ENCODE measurements at regions not wholly inside any gene's neighbourhood (a gene's known extent, or its start where the extent isn't known, plus 50 kb on each side); places are given as distances from the start of the nearest gene placed in this dataset.
"Not testable (repeated sequence)": the region's sequence is repeated elsewhere in the genome, so short reads cannot be mapped to it uniquely, and the experiment has no call there.

DNA sequence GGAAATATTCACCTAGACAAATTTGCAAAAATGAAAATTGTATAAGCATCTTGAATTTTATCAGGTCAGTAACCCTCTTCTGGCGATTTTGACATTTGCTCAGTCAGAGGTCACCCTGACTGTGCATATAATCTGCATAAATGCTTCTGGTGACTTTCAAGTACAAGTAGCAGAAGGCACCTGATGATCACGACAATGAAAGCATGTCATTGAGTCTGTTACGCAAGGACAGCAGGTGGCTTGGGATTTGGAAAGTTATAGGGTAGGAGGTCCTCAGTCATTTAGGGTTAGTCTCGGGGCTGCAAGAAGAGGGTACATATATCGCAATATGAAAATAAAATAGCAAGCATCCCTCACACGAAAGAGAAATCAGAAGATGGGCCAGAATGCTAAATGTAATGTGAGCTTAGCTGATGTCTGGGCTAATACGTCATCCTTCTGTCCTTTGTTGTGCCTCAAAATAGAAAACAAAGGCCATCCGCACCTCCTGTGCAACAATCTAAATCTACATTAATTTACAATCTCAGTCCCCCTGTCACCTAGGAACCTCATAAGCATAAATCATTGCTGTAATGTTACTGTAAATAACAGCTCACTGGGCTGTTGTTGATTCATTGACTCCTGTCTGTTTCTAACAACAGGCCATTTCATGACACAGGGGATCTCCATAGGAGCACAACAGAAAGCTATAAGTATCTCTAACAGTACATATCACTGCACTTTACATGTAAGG, 155.2 kb upstream of the RSPO3 start:
- H3K4me1 ChIP-seq: peaks cover 0 to 4% (median 0%) of the 10 kb centered on the region in 4 donors
- H3K27me3 ChIP-seq: no peaks in the 10 kb centered on the region
- H3K4me3 ChIP-seq: no peak overlapping the region
- H3K9me3 ChIP-seq: no peaks in the 10 kb centered on the region
- DNase-seq (ENCODE audit: low spot score in 2 of 2): no peak
- 80 to 81% methylated on average over 8 of the region's 8 CpGs for WGBS, 2 donors
- no peaks in the 10 kb centered on the region for H3K36me3 ChIP-seq
- TF ChIP-seq EP300 (IDR thresholded peaks at IDR 0.05) (no peak), POLR2A (IDR thresholded peaks at IDR 0.05) (no peak)
- TF ChIP-seq, protein P1, sequence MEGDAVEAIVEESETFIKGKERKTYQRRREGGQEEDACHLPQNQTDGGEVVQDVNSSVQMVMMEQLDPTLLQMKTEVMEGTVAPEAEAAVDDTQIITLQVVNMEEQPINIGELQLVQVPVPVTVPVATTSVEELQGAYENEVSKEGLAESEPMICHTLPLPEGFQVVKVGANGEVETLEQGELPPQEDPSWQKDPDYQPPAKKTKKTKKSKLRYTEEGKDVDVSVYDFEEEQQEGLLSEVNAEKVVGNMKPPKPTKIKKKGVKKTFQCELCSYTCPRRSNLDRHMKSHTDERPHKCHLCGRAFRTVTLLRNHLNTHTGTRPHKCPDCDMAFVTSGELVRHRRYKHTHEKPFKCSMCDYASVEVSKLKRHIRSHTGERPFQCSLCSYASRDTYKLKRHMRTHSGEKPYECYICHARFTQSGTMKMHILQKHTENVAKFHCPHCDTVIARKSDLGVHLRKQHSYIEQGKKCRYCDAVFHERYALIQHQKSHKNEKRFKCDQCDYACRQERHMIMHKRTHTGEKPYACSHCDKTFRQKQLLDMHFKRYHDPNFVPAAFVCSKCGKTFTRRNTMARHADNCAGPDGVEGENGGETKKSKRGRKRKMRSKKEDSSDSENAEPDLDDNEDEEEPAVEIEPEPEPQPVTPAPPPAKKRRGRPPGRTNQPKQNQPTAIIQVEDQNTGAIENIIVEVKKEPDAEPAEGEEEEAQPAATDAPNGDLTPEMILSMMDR (IDR thresholded peaks at IDR 0.05): no peak
- H3K27ac ChIP-seq: no peak overlapping the region

DNA sequence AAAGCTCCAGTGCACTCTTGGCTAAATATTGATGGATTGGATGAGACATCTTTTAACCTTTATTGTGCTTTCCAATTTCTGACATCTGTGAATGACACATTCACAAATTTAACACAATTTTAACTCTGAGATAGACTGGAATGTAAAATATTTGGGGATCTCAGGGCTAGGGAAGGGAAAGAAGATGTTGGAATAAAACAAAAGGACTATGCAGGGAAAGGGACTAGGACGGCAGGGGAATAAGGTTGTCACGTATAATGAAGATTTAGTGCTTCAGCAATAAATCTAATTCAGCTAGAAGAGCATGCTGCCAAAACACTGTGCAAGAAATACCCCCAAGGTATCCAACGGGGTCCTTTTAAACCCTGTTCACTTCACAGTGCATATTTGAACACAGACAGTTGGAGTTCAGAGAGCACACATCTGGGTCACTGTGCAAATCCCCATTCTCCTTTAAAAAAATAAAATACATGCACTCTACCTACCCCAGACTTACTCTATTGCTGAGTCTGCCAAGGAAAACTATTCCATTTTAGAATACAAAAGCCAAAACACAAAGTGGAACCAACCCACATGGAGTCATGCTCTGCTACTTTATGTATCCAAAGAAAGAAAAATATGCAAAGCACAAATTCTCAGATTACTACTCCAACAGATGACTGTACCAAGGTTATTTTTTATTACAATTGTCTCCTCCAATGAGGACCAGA, 151.0 kb upstream of the RSPO3 start:
- Histone ChIP-seq H3K4me3 (no peak overlapping the region), H3K4me1 (peaks cover 0 to 4% (median 0%) of the 10 kb centered on the region in 4 donors), H3K27me3 (no peaks in the 10 kb centered on the region), H3K9me3 (no peaks in the 10 kb centered on the region), H3K27ac (no peak overlapping the region), H3K36me3 (no peaks in the 10 kb centered on the region)
- DNase-seq (ENCODE audit: low spot score in 2 of 2): no peak
- TF ChIP-seq, protein P1 (IDR thresholded peaks at IDR 0.05): no peak
- no peak for TF ChIP-seq EP300 (IDR thresholded peaks at IDR 0.05)
- no peak for TF ChIP-seq POLR2A (IDR thresholded peaks at IDR 0.05)
- WGBS, 2 donors: 18 to 22% methylated on average over 3 of the region's 3 CpGs

DNA sequence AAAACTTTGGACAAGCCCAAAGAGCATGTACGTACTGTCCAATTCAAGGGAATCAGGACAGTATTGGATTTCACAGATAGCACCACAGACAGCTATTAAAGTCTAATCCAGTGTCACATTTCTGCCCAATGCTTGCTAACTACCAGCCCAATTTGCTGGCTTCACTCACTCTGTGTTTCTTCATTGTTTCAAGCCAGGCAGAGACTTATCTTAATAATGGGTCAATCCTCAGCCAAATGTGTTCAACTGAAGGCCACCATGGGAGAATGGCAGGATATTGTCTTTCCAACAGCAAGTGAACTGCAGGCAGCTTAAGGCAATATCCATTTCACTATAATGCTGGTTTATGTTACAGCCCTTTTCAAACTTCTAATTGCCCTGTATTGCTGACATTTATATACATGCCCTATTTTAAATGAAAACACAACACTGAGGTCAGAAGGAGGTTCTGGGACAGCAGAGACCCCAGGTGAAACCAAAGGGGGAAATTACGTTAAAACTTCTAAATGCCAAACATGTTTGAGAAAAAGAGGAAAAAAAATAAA, 142.1 kb upstream of the RSPO3 start:
- Histone ChIP-seq H3K36me3 (no peaks in the 10 kb centered on the region), H3K27me3 (no peaks in the 10 kb centered on the region), H3K27ac (no peak overlapping the region), H3K9me3 (peaks cover 0 to 3% (median 0%) of the 10 kb centered on the region in 4 donors), H3K4me1 (no peaks in the 10 kb centered on the region), H3K4me3 (no peak overlapping the region)
- no peak for TF ChIP-seq EP300 (IDR thresholded peaks at IDR 0.05)
- TF ChIP-seq POLR2A (IDR thresholded peaks at IDR 0.05): no peak
- TF ChIP-seq, protein P1 (IDR thresholded peaks at IDR 0.05): no peak
- no peak for DNase-seq (ENCODE audit: low spot score in 2 of 2)
- WGBS, 2 donors: 63 to 65% methylated on average over 2 of the region's 2 CpGs

DNA sequence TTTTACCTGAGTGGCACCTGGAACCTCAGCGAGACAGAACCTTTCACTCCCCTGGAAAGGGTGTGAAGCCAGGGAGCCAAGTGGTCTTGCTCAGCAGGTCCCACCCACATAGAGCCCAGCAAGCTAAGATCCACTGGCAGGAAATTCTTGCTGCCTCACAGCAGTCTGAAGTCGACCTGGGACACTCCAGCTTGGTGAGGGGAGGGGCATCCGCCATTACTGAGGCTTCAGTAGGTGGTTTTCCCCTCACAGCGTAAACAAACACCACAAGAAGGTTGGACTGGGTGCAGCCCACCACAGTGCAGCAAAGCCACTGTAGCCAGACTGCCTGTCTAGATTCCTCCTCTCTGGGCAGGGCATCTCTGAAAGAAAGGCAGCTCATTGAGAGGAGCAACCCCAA, 134.7 kb upstream of the RSPO3 start:
- WGBS, 2 donors: 77 to 79% methylated on average over 4 of the region's 4 CpGs
- TF ChIP-seq EP300 (IDR thresholded peaks at IDR 0.05) (no peak), POLR2A (IDR thresholded peaks at IDR 0.05) (no peak)
- TF ChIP-seq, protein P1 (IDR thresholded peaks at IDR 0.05): no peak
- H3K36me3 ChIP-seq: no peaks in the 10 kb centered on the region

DNA sequence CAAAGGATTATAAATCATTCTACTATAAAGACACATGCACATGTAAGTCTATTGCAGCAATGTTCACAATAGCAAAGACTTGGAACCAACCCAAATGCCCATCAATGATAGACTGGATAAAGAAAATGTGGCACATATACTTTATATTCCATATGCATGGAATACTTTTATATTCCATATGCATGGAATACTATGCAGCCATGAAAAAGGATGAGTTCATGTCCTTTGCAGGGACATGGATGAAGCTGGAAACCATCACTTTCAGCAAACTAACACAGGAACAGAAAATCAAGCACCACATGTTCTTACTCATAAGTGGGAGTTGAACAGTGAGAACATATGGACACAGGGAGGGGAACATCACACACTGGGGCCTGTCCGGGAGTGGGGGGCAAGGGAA, 130.3 kb upstream of the RSPO3 start:
- not testable (repeated sequence) for H3K4me1 ChIP-seq; H3K27me3 ChIP-seq; H3K9me3 ChIP-seq; DNase-seq (ENCODE audit: low spot score in 2 of 2); H3K4me3 ChIP-seq; H3K27ac ChIP-seq; H3K36me3 ChIP-seq
- 89 to 93% methylated on average over 1 of the region's 1 CpG for WGBS, 2 donors

More for the DNA sequence above, 134.7 kb upstream of the RSPO3 start:
- peaks cover 0 to 9% (median 0%) of the 10 kb centered on the region in 4 donors for H3K9me3 ChIP-seq
- H3K4me1 ChIP-seq: no peaks in the 10 kb centered on the region
- no peak overlapping the region for H3K4me3 ChIP-seq
- no peak overlapping the region for H3K27ac ChIP-seq
- DNase-seq (ENCODE audit: low spot score in 2 of 2): no peak
- no peaks in the 10 kb centered on the region for H3K27me3 ChIP-seq
